Body of pancreas (tissue), 4 donors: ENCODE measurements at regions not wholly inside any gene's neighbourhood (a gene's known extent, or its start where the extent isn't known, plus 50 kb on each side); places are given as distances from the start of the nearest gene placed in this dataset.

Source experiments
- POLR2A ChIP-seq, 3 donors: fragments of 450-650 bp; IDR thresholded peaks; one replicate each; pipeline ENCODE4 v1.6.1; 2016; ENCODE audit warnings: antibody characterized with exemption in 3 of 3, mild to moderate bottlenecking in 2 of 3
- TF ChIP-seq, protein P1 (sequence below), 7 experiments: fragments of 450-650 bp in 4 of 7; fragments of 200-600 bp in 3 of 7; sonication (generic) in 3 of 7; IDR thresholded peaks; one replicate each; pipeline ENCODE4 v1.5.1; 2016 to 2019; ENCODE audit warnings: antibody characterized with exemption in 7 of 7

DNA sequence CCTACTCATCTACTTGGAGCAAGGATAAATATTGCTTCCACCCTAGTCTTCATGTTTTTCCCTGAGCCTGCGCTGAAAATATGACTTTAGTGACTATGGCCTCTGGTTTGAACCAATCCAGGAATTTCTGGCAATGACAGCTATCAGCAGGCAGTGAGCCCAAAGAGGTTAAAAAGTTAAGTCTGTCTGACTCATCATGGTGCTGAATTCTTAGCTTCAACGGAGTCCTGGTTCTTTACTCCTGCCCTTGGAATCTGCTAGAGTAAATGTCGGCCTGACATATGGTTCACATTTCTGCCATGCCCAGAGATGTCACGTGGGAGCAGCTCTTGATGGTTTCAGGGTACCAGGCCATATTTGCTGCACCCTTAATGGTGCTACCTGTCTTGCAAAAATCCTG lies 351.6 kb upstream of the PLXNA2 start:
- TF ChIP-seq, protein P1, sequence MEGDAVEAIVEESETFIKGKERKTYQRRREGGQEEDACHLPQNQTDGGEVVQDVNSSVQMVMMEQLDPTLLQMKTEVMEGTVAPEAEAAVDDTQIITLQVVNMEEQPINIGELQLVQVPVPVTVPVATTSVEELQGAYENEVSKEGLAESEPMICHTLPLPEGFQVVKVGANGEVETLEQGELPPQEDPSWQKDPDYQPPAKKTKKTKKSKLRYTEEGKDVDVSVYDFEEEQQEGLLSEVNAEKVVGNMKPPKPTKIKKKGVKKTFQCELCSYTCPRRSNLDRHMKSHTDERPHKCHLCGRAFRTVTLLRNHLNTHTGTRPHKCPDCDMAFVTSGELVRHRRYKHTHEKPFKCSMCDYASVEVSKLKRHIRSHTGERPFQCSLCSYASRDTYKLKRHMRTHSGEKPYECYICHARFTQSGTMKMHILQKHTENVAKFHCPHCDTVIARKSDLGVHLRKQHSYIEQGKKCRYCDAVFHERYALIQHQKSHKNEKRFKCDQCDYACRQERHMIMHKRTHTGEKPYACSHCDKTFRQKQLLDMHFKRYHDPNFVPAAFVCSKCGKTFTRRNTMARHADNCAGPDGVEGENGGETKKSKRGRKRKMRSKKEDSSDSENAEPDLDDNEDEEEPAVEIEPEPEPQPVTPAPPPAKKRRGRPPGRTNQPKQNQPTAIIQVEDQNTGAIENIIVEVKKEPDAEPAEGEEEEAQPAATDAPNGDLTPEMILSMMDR (IDR thresholded peaks at IDR 0.05) = no peak
- no peak for TF ChIP-seq POLR2A (IDR thresholded peaks at IDR 0.05)
